ENCODE measurements at regions not wholly inside any gene's neighbourhood (a gene's known extent, or its start where the extent isn't known, plus 50 kb on each side); places are given as distances from the start of the nearest gene placed in this dataset.

DNA sequence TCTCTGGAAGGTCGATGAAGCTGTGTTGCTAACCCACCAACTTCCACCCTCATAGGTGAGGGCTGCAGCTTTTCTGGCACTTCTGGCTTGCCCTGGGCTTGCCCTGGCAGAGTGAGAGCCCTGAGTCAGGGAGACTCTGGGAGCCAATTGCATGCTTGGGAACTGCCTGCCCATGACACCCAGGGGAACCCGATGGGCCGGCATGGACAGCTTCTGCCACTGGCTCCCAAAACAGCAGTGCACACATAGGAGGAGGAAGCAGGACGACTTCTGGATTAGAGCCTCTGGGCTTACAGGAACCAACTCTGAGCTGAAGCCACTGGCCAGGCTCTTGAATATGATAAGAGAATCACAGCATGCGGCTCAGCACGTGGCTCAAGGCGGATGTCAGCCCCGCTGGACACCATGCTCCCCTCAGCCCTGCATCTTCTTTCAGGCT lies 135.2 kb upstream of the UNC5B start:
- H3K4me1 ChIP-seq (ENCODE audit: control insufficient read depth, insufficient read depth, low read length), result 0 out of 2 replicates have a peak, but pooled peaks cover 4% of the 10 kb centered on the region
- no peak overlapping the region for H3K4me3 ChIP-seq (ENCODE audit: low read depth in 2 of 2, low read length in 2 of 2)
- H3K36me3 ChIP-seq (ENCODE audit: control insufficient read depth, insufficient read depth, low read length), result no peaks in the 10 kb centered on the region
- DNase-seq (ENCODE audit: low read depth, low spot score) (no peak), ATAC-seq (no peak)
- BruUV-seq (replicated peaks), result no TSS peak
- intact Hi-C loops (cut with micrococcal nuclease; ENCODE audit: unreplicated experiment), result no loop called here
- H3K9me3 ChIP-seq (ENCODE audit: control insufficient read depth, insufficient read depth, low read depth, low read length), result no peaks in the 10 kb centered on the region
- H3K27ac ChIP-seq (ENCODE audit: low read length), result no peak overlapping the region
- ChIA-PET CTCF (no interaction called here), POLR2A (interaction anchor here (0.6 kb wide), 1 partner anchor 548 kb away, joined by 3 read pairs; no protein-coding TSS in a partner anchor)
- H3K27me3 ChIP-seq (ENCODE audit: control insufficient read depth, insufficient read depth, low read length), result peaks cover 12% of the 10 kb centered on the region; the same call in 1 of the 2 replicates
- in situ Hi-C loops (cut with HindIII; ENCODE audit: low pct_unique_long_range_greater_than_20kb, low sequenced_read_pairs), result no loop called here
- TF ChIP-seq, protein P1, sequence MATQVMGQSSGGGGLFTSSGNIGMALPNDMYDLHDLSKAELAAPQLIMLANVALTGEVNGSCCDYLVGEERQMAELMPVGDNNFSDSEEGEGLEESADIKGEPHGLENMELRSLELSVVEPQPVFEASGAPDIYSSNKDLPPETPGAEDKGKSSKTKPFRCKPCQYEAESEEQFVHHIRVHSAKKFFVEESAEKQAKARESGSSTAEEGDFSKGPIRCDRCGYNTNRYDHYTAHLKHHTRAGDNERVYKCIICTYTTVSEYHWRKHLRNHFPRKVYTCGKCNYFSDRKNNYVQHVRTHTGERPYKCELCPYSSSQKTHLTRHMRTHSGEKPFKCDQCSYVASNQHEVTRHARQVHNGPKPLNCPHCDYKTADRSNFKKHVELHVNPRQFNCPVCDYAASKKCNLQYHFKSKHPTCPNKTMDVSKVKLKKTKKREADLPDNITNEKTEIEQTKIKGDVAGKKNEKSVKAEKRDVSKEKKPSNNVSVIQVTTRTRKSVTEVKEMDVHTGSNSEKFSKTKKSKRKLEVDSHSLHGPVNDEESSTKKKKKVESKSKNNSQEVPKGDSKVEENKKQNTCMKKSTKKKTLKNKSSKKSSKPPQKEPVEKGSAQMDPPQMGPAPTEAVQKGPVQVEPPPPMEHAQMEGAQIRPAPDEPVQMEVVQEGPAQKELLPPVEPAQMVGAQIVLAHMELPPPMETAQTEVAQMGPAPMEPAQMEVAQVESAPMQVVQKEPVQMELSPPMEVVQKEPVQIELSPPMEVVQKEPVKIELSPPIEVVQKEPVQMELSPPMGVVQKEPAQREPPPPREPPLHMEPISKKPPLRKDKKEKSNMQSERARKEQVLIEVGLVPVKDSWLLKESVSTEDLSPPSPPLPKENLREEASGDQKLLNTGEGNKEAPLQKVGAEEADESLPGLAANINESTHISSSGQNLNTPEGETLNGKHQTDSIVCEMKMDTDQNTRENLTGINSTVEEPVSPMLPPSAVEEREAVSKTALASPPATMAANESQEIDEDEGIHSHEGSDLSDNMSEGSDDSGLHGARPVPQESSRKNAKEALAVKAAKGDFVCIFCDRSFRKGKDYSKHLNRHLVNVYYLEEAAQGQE (IDR thresholded peaks at IDR 0.05; ENCODE audit: insufficient read depth in 1 of 2, low read depth in 2 of 2, low read length in 1 of 2), result no peak
- TF ChIP-seq POLR2AphosphoS5 (IDR thresholded peaks at IDR 0.05; ENCODE audit: low read depth, low read length), result no peak
- TF ChIP-seq SIN3A (IDR thresholded peaks at IDR 0.05; ENCODE audit: borderline replicate concordance, insufficient read depth, low read depth, low read length), result no peak
- TF ChIP-seq, protein P2, sequence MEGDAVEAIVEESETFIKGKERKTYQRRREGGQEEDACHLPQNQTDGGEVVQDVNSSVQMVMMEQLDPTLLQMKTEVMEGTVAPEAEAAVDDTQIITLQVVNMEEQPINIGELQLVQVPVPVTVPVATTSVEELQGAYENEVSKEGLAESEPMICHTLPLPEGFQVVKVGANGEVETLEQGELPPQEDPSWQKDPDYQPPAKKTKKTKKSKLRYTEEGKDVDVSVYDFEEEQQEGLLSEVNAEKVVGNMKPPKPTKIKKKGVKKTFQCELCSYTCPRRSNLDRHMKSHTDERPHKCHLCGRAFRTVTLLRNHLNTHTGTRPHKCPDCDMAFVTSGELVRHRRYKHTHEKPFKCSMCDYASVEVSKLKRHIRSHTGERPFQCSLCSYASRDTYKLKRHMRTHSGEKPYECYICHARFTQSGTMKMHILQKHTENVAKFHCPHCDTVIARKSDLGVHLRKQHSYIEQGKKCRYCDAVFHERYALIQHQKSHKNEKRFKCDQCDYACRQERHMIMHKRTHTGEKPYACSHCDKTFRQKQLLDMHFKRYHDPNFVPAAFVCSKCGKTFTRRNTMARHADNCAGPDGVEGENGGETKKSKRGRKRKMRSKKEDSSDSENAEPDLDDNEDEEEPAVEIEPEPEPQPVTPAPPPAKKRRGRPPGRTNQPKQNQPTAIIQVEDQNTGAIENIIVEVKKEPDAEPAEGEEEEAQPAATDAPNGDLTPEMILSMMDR (IDR thresholded peaks at IDR 0.05), result no peak
- TF ChIP-seq TCF7L2 (IDR thresholded peaks at IDR 0.05; ENCODE audit: low read depth, low read length), result no peak

DNA sequence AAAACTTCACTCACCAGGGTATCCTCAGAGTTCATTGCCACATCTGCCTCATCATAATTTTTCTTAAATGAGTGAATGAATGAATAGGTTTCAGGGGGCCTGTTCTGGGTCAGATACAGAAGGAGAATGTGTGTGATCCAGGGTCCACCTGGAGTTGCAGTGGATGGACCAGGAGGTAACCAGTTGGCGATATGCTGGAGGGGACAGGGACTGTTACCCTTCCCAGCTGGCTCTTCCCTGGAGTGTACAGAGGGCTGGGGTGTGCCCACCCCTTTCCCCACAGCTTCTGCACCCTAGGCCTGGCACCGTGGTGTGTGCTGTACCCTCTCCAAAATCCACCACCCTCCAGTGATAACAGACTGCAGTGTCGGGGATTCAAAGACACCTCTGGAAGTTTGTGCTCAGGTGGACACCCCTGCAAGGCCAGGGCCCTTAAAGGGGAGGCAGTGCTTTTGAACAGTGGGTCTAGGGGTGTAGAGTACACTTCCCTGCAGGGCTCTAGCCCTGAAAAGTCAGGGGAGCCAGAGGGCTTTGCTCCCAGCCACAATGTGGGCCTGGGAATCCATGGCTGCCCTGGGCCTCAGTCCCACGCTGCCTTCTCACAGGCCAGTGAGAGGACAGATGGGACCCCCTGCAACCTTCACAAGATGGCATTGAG lies 134.4 kb upstream of the UNC5B start:
- H3K36me3 ChIP-seq (ENCODE audit: control insufficient read depth, insufficient read depth, low read length), result no peaks in the 10 kb centered on the region
- ATAC-seq, result no peak
- H3K4me3 ChIP-seq (ENCODE audit: low read depth in 2 of 2, low read length in 2 of 2), result no peak overlapping the region
- peaks cover 13% of the 10 kb centered on the region; the same call in 1 of the 2 replicates for H3K27me3 ChIP-seq (ENCODE audit: control insufficient read depth, insufficient read depth, low read length)
- intact Hi-C loops (cut with micrococcal nuclease; ENCODE audit: unreplicated experiment), result no loop called here
- in situ Hi-C loops (cut with HindIII; ENCODE audit: low pct_unique_long_range_greater_than_20kb, low sequenced_read_pairs), result no loop called here
- no peak overlapping the region for H3K27ac ChIP-seq (ENCODE audit: low read length)
- no peaks in the 10 kb centered on the region for H3K9me3 ChIP-seq (ENCODE audit: control insufficient read depth, insufficient read depth, low read depth, low read length)
- POLR2A ChIA-PET, result no interaction called here
- H3K4me1 ChIP-seq (ENCODE audit: control insufficient read depth, insufficient read depth, low read length), result 0 out of 2 replicates have a peak, but pooled peaks cover 4% of the 10 kb centered on the region
- no TSS peak for BruUV-seq (replicated peaks)
- CTCF ChIA-PET, result no interaction called here
- DNase-seq (ENCODE audit: low read depth, low spot score), result no peak
- no peak for TF ChIP-seq TCF7L2 (IDR thresholded peaks at IDR 0.05; ENCODE audit: low read depth, low read length)
- no peak for TF ChIP-seq SIN3A (IDR thresholded peaks at IDR 0.05; ENCODE audit: borderline replicate concordance, insufficient read depth, low read depth, low read length)
- no peak for TF ChIP-seq POLR2AphosphoS5 (IDR thresholded peaks at IDR 0.05; ENCODE audit: low read depth, low read length)
- TF ChIP-seq, protein P2 (IDR thresholded peaks at IDR 0.05), result no peak
- TF ChIP-seq, protein P1 (IDR thresholded peaks at IDR 0.05; ENCODE audit: insufficient read depth in 1 of 2, low read depth in 2 of 2, low read length in 1 of 2), result no peak

All from Panc1 (cell line).